Cardiac fibroblast (primary cell): ENCODE measurements at regions not wholly inside any gene's neighbourhood (a gene's known extent, or its start where the extent isn't known, plus 50 kb on each side); places are given as distances from the start of the nearest gene placed in this dataset.

ENCODE experiments used
- DNase-seq, 2 donors: peaks; one replicate each; pipeline versions ENCODE4 v3.0.0 to v3.0.0-alpha.2; 2010; ENCODE audit warnings: low read depth in 2 of 2
- H3K4me3 ChIP-seq, 2 donors: replicated peaks in 1 of 2; 1 replicate in 1 of 2; 2 replicates in 1 of 2; pipeline ENCODE4 v1.5.1; 2011; ENCODE audit warnings: low read depth in 2 of 2, low read length in 2 of 2, mild to moderate bottlenecking in 2 of 2, moderate library complexity in 1 of 2
- CTCF ChIP-seq: IDR thresholded peaks from one replicate; pipeline ENCODE4 v1.5.1; 2011; ENCODE audit warnings: low read depth, mild to moderate bottlenecking, low read length, inconsistent platforms

- H3K4me3 ChIP-seq: no peak overlapping the region
- peak; percentile 79 for TF ChIP-seq CTCF
- DNase-seq: peak; percentile 58 to 68
These were observed 481.6 kb downstream of the SH2D4B start for GRCh38 chr10:81019029-81019890.

- no peak for DNase-seq
- H3K4me3 ChIP-seq: no peak overlapping the region
- TF ChIP-seq CTCF: no peak
These were observed 483.9 kb downstream of the SH2D4B start for GRCh38 chr10:81021428-81022129.

GRCh38 chr10:81026591-81026990, 488.9 kb downstream of the SH2D4B start:
- no peak overlapping the region for H3K4me3 ChIP-seq
- TF ChIP-seq CTCF: no peak
- DNase-seq: peak in 1 of 2 donors; percentile 46

- H3K4me3 ChIP-seq: no peak overlapping the region
- TF ChIP-seq CTCF: no peak
- DNase-seq: peak in 1 of 2 donors; percentile 36
These were observed 489.5 kb downstream of the SH2D4B start for GRCh38 chr10:81027223-81027622.

GRCh38 chr10:81027706-81028105, 490.0 kb downstream of the SH2D4B start:
- no peak overlapping the region for H3K4me3 ChIP-seq
- no peak for TF ChIP-seq CTCF
- peak in 1 of 2 donors; percentile 34 for DNase-seq

- DNase-seq: no peak
- H3K4me3 ChIP-seq: no peak overlapping the region
- no peak for TF ChIP-seq CTCF
These were observed 494.1 kb downstream of the SH2D4B start for GRCh38 chr10:81031774-81032173.
